IPS DF 19.7 (cell line): ENCODE measurements at regions not wholly inside any gene's neighbourhood (a gene's known extent, or its start where the extent isn't known, plus 50 kb on each side); places are given as distances from the start of the nearest gene placed in this dataset.
"Not testable (repeated sequence)": the region's sequence is repeated elsewhere in the genome, so short reads cannot be mapped to it uniquely, and the experiment has no call there.

Experiments used
- DNase-seq: peaks from one replicate; pipeline ENCODE4 v3.0.0-alpha.2; 2013; ENCODE audit warnings: low read depth, low spot score

DNA sequence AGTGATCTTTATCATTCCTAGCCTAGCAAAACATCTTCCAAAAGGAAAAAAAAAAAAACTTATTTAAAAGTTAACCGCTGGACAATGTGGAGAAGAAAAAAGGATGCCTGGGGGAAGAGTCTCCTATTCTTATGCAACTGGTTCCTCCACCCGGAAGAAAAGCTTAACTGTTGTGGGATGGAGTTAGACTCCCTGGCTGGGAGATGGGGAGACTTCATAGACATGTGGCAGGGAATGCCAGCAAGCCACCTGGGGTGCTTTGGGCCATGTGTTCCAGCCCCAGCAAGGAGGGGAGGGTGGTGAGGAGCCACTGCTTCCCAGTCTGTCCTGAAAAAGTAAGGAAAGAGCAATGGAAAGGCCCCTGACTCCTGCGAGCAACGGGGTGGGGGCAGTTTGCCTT, 119.4 kb upstream of the SPIN4 start:
- no peak for DNase-seq

DNA sequence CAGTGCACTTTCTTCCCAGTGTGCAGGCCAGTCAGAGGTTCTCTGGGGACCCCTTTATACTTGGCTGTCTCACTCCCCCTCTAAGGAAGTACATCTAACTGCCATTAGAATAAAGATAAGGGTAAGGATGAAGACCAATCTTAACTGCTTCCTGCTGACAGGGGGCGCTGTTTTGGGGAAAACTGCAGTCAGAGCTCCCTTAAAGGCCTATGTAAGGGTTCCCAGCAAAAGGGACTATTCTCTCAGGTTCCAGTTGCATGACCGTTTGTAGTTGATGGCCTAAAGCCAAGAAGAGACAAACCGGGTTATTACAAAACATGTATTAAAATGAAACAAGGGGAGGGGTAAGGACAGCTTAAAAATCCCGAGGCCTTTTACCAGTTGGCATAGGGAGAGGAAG, 115.6 kb upstream of the SPIN4 start:
- no peak for DNase-seq

DNA sequence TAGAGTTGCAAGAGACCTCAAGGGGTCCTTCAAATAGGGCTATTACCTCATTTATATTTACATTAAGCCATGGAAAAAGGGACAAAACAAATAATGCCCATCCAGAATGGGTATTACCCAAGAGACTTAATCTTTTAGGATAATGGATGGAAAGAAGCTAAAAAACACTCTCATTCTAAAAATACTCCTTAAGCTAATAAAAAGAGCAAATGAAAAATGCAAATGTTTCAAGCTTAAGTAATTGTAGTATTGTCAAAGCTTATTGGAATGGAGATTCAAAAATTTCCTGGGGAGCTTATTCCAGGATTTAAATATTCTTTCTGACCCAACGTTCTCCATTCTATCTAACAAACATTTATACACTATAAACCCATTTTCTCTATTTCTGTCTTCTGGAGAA, 107.8 kb upstream of the SPIN4 start:
- DNase-seq, result no peak

DNA sequence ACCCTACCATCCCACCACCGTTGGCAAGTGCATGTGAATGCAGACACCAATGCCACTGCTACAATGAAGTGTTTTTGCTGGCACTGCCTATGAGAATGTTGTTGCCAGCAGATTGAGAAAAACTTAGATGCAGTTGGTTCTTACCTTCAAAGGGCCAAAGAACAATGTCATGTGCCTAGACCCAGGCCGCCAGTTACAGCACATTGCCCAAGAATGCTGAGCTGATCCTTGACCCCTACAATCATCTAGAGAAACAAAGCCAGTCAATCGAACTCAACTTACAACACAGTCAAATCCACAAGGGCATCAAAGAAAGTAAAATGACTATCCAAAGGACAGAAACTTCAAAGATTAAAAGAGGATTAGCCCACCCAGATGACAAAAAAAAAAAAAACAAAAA, 102.4 kb upstream of the SPIN4 start:
- DNase-seq, result no peak

DNA sequence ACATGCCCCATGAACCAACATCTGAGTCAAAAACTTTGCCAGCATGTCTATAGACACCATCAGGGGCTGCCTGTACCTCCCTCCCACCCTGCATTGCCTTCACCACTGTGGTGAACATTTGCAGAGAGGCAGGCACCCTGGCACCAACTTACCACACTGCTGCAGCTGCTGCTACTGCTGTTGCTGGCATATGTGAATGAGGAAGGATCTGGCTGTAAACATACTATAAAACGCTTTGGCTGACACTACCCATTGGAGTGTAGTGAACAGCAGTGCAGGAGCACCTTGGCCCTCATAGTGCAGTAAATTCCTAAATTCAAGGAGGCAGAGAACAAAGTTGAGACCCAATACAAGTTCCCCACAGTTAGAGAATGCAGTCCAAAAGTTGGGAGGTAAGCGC, 90.6 kb upstream of the SPIN4 start:
- DNase-seq, result no peak

DNA sequence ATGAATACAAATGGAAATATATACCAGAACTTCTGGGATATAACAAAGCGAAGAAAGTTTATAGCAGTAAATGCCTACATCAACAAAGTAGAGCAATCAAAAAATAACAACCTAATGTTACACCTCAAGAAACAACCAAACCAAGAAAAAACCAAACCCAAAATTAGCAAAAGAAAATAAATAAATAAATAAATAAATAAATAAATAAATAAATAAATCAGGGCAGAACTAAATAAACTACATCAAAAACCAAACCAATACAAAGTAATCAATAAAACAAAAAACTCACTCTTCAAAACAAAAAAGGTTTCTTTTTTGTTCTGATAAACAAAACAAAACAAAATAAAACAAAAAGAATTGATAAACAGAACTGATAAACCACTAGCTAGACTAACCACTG, 88.4 kb upstream of the SPIN4 start:
- DNase-seq, result no peak

DNA sequence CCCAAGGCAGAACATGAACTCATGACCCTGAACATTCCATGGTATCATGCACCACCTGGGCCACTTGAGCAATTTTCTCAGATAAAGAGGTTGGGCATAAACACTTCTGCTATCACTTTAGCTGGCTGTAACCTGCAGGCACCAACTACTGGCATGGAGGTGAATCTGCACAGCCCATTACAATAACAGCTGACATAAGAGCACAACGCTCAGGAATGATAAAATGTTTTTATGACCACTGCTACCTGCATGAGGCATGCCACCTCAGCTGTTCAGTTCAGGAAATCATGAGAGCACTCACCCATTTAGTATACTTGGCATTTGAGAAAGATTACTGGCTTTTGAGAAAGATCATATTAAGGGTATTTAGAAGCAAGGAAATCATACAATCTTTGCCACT, 85.7 kb upstream of the SPIN4 start:
- DNase-seq, result no peak

DNA sequence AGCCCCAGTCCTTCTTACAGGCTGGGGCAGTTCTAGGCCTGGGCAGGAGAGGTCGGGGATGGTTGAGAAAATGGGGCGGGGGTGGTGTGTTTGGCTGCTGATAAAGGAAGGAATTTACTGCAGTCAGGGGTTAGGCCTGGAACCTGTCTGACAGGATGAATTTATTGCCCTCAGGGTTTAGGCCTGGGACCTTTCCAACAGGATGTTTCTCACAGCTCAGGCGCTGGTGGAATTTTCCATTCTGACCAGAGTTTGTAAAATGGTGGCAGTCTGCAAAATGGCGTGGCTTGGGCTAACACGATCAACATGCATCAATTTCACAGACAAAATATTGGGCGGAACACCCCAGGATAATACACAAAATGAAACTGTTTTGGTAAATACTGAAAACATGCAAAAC, 83.5 kb upstream of the SPIN4 start:
- peak; percentile 25 for DNase-seq

DNA sequence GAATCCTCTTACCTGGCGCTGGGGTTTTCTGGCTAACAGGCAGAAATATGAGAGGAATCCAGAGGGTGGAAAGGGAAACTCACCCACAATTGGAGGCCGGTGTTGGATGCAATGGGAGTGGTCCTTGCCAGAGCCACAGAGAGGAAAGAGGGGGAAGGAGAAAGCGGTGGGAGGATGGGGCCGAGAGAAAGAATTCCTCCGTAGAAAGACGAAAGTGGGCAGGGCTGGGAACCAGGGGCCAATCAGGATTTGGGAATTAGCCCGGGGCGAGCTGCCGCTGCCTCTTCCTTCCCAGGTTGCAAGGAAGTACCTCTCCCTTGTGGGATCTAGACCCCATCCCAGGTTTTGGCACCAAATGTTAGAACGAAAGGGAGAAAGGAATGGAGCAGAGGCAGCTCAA, 83.1 kb upstream of the SPIN4 start:
- no peak for DNase-seq

DNA sequence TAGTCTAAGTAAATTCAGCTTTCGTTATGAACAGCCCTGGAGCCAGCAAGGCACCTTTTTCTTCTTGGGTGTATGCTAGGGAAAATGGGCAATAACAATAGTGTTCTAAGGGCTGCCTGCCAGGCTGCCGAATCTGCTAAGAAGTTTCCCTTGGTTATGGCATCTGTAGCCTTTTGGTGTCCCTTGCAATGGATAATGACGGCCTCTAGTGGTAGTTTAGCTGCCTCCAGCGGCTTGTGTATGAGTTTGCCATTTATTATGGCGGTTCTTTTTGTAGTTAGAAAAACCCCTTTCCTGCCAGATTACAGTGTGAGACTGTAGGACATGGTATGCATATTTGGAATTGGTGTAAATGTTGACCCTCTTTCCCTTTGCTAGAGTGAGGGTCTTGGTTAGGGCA, 78.9 kb upstream of the SPIN4 start:
- DNase-seq, result no peak

DNA sequence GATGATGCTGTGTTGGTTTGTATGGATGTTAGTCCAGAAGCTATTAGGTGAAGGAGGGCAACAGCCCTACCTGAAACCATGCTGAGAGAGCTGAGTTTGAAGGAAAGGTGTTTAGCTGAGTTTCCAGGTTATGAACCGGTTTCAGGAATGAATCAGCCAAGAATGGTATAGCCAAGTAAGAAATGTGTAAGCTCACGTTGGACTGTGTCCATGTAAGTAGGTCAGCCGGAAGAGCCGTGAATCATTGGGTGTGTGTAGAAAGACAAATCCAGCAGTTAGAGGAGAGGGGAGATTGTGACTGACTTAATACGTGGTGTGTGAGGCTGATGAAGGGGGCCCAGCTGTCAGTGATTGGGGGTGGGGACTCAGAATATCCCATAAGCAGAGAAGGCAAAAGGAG, 77.2 kb upstream of the SPIN4 start:
- no peak for DNase-seq

DNA sequence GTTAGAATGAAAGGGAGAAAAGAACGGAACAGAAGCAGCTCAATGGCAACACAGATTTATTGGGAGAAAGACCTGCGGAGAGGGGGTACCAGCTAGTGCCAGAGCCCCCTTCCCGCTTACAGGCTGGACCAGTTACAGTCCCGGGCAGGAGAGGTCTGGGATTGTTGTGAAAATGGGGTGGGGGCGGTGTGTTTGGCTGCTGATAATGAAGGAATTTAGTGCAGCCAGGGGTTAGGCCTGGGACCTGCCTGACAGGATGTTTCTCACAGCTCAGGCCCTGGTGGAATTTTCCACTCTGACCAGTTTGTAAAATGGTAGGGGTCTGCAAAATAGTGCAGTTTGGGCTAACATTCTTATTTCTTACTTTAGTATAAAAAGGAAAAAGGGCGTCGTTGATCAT, 75.4 kb upstream of the SPIN4 start:
- no peak for DNase-seq

DNA sequence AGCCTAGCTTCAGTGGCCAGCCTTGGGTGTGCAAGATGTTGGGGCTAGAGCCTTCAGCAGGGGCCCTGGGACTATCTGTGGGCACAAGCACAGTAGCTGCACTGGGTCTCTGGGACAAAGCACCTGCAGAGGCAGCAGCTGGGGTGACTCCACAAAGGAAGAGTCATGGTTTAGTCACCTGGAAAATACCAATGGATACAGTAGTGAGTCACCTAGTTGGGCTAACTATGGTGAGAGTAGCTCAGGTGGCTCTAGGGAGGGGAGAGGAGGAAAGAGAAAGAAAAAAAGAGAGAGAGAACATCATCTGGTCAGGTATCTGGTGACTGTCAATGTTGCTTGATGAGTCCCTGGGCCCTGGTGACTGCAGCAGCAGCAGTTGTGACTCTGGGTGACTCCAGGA, 72.9 kb upstream of the SPIN4 start:
- DNase-seq, result no peak

DNA sequence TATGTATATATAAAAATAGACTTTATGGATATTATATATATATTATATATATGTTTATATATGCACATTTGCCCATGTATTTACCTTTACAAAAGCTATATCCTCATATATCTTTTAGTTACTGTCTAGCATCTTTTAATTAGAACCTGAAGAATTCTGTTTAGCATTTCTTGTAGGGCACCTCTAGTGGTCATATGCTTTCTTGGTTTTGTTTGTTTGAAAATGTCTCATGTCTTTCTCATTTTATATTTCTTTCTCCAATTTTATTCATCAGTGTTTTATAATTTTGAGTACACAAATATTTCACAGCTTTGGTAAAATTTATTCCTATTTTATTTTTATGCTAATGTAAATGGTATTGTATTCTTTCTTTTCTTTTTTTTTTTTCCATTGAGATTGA, 70.3 kb upstream of the SPIN4 start:
- DNase-seq, result no peak

DNA sequence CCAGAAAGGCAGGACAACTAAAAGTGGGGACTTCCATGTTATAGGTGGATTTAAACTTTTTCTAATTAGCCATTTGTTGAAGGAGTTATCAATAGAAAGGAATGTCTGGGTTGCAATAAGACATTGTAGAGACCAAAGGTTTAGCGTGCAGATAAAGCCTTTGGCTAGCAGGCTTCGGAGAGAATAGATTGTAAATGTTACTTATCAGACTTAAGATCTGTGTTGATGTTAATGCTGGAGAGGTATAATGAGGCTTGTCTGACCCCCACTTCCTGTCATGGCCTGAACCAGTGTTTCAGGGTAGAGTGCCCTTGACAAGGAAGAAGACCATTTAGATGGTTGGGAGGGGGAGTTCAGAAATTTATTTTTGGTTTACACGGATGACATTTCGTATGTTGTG, 67.1 kb upstream of the SPIN4 start:
- no peak for DNase-seq

DNA sequence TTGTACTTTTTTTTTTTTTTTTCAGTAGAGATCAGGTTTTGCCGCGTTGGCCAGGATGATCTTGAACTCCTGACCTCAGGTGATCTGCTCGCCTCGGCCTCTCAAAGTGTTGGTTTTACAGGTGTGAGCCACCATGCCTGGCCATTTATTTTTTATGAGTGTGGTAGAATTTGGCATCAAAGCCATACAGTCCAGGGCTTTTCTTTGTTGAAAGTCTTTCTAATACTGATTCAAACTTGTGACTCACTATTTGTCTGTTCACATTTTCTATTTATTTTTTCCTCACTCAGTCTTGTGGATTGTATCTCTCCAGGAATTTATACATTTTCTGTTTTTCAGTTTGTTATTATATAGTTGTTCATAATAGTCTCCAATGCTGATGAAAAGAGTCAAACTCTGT, 66.5 kb upstream of the SPIN4 start:
- DNase-seq, result no peak

DNA sequence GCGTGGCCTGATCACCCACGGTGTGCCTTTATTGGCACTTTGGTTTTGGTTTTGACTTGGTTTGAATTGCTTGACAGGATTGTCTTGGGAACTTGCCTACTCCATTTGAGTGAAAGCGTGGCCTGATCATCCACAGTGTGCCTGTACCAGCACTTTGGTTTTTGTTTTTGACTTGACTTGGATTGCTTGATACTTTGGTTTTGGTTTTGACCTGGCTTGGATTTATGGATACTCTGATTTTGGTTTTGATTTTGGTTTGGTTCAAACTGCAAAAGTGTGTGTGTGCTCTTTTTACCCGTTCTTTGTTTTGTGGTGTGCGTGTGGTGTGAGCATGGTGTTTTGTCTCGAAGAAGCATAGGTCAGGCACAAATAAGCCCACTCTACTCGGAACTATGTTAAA, 58.8 kb upstream of the SPIN4 start:
- not testable (repeated sequence) for DNase-seq

DNA sequence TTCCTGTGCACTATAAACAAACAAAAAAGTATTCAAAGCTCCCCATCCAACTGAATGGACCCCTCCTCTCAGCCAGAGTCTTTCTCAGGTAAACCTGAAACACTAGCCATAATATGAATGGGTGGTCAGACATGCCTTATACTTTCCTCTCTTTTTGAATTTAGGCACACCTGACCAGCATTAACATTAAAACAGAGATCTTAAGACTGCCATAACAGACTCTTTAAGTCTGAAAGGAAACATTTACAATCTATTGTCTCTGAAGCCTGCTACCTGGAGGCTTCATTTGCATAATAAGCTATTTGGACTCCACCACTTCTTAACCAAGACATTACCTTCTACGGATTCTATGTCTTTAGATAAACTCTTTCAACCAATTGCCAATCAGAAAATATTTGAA, 56.9 kb upstream of the SPIN4 start:
- DNase-seq, result no peak

DNA sequence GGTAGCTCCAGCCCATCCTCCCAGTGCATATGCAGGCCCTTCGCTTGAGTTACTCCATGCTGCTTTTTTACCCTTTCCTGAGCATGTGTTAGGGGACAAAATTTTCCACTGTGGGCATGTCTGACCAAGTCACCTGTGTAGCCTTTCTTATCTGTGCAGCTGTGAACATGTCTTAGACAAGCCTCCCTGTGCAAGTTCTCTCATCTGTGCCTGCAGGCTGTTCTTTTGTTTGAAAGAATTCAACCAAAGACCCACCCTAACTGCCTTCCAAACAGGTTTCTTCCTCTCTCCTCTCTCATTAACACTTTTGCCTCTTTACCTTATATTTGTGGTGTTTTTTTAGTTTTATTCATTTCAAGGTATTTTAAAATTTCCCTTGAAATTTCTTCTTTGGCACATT, 53.2 kb upstream of the SPIN4 start:
- DNase-seq, result no peak

DNA sequence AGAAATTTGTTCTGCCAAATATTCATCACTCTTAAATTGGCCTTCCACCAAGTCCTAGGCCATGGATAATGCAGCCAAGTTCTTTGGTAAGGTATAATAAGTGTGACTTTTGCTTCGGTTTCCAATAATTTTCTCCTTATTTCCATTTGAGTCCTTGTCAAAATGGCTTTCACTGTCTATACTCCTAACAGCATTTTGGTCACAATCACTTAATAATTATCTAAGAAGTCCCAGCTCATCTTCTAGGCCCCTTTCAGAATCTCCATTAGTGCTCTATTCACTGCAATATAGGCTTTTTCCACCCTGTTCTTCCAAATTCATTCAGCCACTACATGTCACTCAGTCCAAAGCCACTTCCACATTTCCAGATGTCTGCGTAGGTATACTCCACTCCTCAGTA, 51.0 kb upstream of the SPIN4 start:
- DNase-seq, result no peak
